CD14-positive monocyte (primary cell): ENCODE measurements at regions not wholly inside any gene's neighbourhood (a gene's known extent, or its start where the extent isn't known, plus 50 kb on each side); places are given as distances from the start of the nearest gene placed in this dataset.

Source experiments
- DNase-seq, 3 donors: peaks; one replicate each; pipeline ENCODE4 v3.0.0-alpha.2; 2011 to 2022
- H2AFZ ChIP-seq: 2 replicates; pipeline ENCODE4 v1.6.0; 2012; ENCODE audit warnings: mild to moderate bottlenecking, low read depth, low read length, inconsistent platforms; ENCODE audit not compliant: insufficient read depth, poor library complexity, severe bottlenecking
- H3K27ac ChIP-seq, 2 donors: 1 replicate in 1 of 2; 2 replicates in 1 of 2; pipeline ENCODE4 v1.5.1; 2012 to 2013; ENCODE audit warnings: low read length in 2 of 2, control low read depth in 1 of 2, inconsistent platforms in 1 of 2, low read depth in 1 of 2, mild to moderate bottlenecking in 1 of 2
- H3K27me3 ChIP-seq, 2 donors: one replicate each; pipeline versions ENCODE4 v1.6.0 to v1.6.1; 2011 to 2013; ENCODE audit warnings: low read length in 2 of 2; ENCODE audit not compliant: control insufficient read depth in 2 of 2, insufficient read depth in 2 of 2
- H3K36me3 ChIP-seq, 2 donors: replicated peaks in 1 of 2; 1 replicate in 1 of 2; 2 replicates in 1 of 2; pipeline versions ENCODE4 v1.5.1 to v1.6.1; 2012 to 2013; ENCODE audit warnings: low read length in 2 of 2, control low read depth in 1 of 2, inconsistent platforms in 1 of 2, mild to moderate bottlenecking in 1 of 2; ENCODE audit not compliant: insufficient read depth in 2 of 2, control insufficient read depth in 1 of 2
- H3K4me1 ChIP-seq, 2 donors: 1 replicate in 1 of 2; 2 replicates in 1 of 2; pipeline versions ENCODE4 v1.5.1 to v1.6.1; 2012 to 2013; ENCODE audit warnings: low read length in 2 of 2, control low read depth in 1 of 2, inconsistent platforms in 1 of 2, mild to moderate bottlenecking in 1 of 2, moderate library complexity in 1 of 2; ENCODE audit not compliant: insufficient read depth in 2 of 2, control insufficient read depth in 1 of 2
- H3K4me2 ChIP-seq: replicated peaks from 2 replicates; pipeline ENCODE3; 2012; ENCODE audit warnings: low read length, moderate library complexity, mild to moderate bottlenecking; ENCODE audit not compliant: poor library complexity, severe bottlenecking; ENCODE audit errors: extremely low read depth
- H3K4me3 ChIP-seq, 3 experiments: fragments of 200-600 bp in 1 of 3; sonication (generic) in 1 of 3; replicated peaks in 1 of 3; 1 replicate in 2 of 3; 2 replicates in 1 of 3; pipeline ENCODE4 v1.5.1; 2011 to 2013; ENCODE audit warnings: low read length in 3 of 3, mild to moderate bottlenecking in 3 of 3, control low read depth in 2 of 3, low read depth in 2 of 3, inconsistent platforms in 1 of 3, moderate library complexity in 1 of 3
- H3K79me2 ChIP-seq: 2 replicates; pipeline ENCODE4 v1.6.0; 2012; ENCODE audit warnings: mild to moderate bottlenecking, control low read depth, inconsistent platforms, low read length, moderate library complexity; ENCODE audit not compliant: insufficient read depth
- H3K9ac ChIP-seq: 2 replicates; pipeline ENCODE4 v1.6.0; 2017; ENCODE audit warnings: low read length, mild to moderate bottlenecking; ENCODE audit not compliant: insufficient read depth, poor library complexity, severe bottlenecking
- H3K9me3 ChIP-seq, 2 donors: replicated peaks in 1 of 2; 1 replicate in 1 of 2; 2 replicates in 1 of 2; pipeline versions ENCODE4 v1.5.1 to v1.6.1; 2012 to 2013; ENCODE audit warnings: low read length in 2 of 2, control low read depth in 1 of 2; ENCODE audit not compliant: control insufficient read depth in 1 of 2, insufficient read depth in 1 of 2
- H4K20me1 ChIP-seq: 2 replicates; pipeline ENCODE4 v1.6.0; 2012; ENCODE audit warnings: mild to moderate bottlenecking, low read length, control low read depth, moderate library complexity; ENCODE audit not compliant: insufficient read depth
- H3K27ac Mint-ChIP-seq, 7 donors: one replicate each; pipeline ENCODE4 v1.8.0; 2020; ENCODE audit warnings: mild to moderate bottlenecking in 7 of 7, mixed read lengths in 7 of 7, moderate library complexity in 6 of 7, inconsistent platforms in 2 of 7
- H3K27me3 Mint-ChIP-seq, 3 donors: one replicate each; pipeline ENCODE4 v1.8.0; 2021 to 2022; ENCODE audit warnings: low read depth in 3 of 3, mild to moderate bottlenecking in 3 of 3, mixed read lengths in 3 of 3, moderate library complexity in 3 of 3, inconsistent platforms in 1 of 3
- H3K36me3 Mint-ChIP-seq, 2 donors: one replicate each; pipeline ENCODE4 v1.8.0; 2020; ENCODE audit warnings: mixed read lengths in 2 of 2, inconsistent platforms in 1 of 2, mild to moderate bottlenecking in 1 of 2
- H3K4me1 Mint-ChIP-seq: one replicate; pipeline ENCODE4 v1.8.0; 2020; ENCODE audit warnings: mild to moderate bottlenecking, mixed read lengths
- H3K4me3 Mint-ChIP-seq, 2 donors: one replicate each; pipeline ENCODE4 v1.8.0; 2020; ENCODE audit warnings: mild to moderate bottlenecking in 2 of 2, mixed read lengths in 2 of 2, moderate library complexity in 1 of 2
- H3K9me3 Mint-ChIP-seq, 7 donors: one replicate each; pipeline ENCODE4 v1.8.0; 2020 to 2022; ENCODE audit warnings: mixed read lengths in 7 of 7, mild to moderate bottlenecking in 6 of 7, moderate library complexity in 6 of 7, inconsistent platforms in 2 of 7
- WGBS: methylation state at CpG from one replicate; pipeline ENCODE4 v1.1.5; 2013; ENCODE audit warnings: missing lambda C conversion rate; ENCODE audit not compliant: insufficient coverage; 5-methylcytosine and 5-hydroxymethylcytosine counted together
- intact Hi-C, 2 donors: fragments of 100-400 bp; cut with micrococcal nuclease; formaldehyde crosslinking; loops; one replicate each; pipeline versions ENCODE4 v1.15.0 to v1.15.1; 2023
- TF ChIP-seq, protein P1 (sequence below): fragments of 200-600 bp; IDR thresholded peaks from one replicate; pipeline ENCODE4 v1.8.0; 2022; ENCODE audit warnings: antibody characterized with exemption, mild to moderate bottlenecking

DNA sequence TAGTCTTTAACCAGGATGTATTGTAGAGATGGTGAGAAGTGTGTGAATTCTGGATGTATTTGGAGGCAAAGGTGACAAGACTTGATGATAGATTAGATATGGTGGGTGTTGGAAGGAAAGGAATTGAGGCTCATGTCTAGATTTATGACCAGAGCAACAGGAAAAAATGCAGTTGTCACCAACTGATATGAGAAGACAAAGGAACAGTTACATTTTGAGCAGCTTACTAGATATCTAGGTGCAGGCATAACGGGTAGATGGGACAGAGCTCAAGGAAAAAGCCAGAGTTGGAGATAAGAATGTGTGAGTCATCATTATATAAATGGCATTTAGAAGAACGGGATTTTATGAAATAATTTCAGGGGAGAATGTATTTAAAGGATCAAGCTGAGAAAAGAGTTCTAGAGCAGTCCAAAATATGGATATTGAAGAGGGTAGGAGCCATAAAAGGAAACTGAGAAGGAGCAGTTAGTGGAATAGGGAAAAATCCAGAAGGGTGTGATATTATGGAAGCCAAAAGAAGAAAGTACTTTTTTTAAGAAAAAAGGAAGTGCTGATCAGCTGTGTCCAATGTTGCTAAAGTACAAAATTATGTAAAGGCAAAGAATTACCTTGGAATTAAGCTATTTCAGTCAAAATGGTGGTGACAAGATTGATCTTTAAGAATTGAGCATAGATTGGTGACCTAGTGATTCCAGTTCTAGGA lies 262.5 kb downstream of the CGGBP1 start:
- Histone ChIP-seq H3K4me2 (peak overlapping the region; percentile 44), H3K9me3 (no peaks in the 10 kb centered on the region), H3K4me1 (peaks cover 41 to 51% of the 10 kb centered on the region in 2 donors), H2AFZ (no peak overlapping the region), H3K9ac (no peak overlapping the region), H3K27me3 (peaks cover 25 to 31% of the 10 kb centered on the region in 2 donors), H3K4me3 (peak overlapping the region in 1 of 3 experiments; percentile 49), H3K27ac (no peak overlapping the region), H4K20me1 (no peaks in the 10 kb centered on the region), H3K79me2 (no peaks in the 10 kb centered on the region), H3K36me3 (no peaks in the 10 kb centered on the region)
- peak in 1 of 3 donors; percentile 18 for DNase-seq
- Mint-ChIP-seq H3K27me3 (peaks cover 26 to 30% (median 27%) of the 10 kb centered on the region in 3 donors), H3K36me3 (peaks cover 6 to 11% of the 10 kb centered on the region in 2 donors), H3K27ac (peak overlapping the region in 3 of 7 donors; percentile 34 to 71 (median 51)), H3K4me3 (peak overlapping the region; percentile 6 to 39), H3K4me1 (peaks cover 61% of the 10 kb centered on the region), H3K9me3 (peaks cover 0 to 6% (median 0%) of the 10 kb centered on the region in 7 donors)
- WGBS = 0% methylated on average over 2 of the region's 2 CpGs
- intact Hi-C loops = loop anchor here in 1 of 2 donors (10.0 kb wide), 1 partner anchor 81 kb away; no protein-coding TSS in a partner anchor
- TF ChIP-seq, protein P1, sequence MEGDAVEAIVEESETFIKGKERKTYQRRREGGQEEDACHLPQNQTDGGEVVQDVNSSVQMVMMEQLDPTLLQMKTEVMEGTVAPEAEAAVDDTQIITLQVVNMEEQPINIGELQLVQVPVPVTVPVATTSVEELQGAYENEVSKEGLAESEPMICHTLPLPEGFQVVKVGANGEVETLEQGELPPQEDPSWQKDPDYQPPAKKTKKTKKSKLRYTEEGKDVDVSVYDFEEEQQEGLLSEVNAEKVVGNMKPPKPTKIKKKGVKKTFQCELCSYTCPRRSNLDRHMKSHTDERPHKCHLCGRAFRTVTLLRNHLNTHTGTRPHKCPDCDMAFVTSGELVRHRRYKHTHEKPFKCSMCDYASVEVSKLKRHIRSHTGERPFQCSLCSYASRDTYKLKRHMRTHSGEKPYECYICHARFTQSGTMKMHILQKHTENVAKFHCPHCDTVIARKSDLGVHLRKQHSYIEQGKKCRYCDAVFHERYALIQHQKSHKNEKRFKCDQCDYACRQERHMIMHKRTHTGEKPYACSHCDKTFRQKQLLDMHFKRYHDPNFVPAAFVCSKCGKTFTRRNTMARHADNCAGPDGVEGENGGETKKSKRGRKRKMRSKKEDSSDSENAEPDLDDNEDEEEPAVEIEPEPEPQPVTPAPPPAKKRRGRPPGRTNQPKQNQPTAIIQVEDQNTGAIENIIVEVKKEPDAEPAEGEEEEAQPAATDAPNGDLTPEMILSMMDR = no peak

DNA sequence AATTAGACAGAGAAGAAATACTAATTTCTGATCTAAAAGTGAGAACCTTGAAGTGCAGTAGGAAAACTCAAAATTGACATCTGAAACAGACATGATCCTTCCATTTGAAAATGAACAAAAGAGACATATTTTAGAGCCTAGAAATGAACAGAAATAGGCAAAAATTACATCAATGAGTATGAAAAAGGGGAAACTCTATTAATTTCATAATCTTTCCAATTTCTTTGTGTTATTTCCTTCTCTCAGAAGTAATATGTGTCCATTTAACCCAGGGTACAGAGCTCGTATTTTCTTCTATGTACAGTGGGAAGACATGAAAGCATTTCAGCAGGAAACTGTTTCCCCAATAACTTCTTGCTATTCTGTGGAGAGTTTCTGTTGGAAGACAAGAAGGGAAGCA lies 263.1 kb downstream of the CGGBP1 start:
- peaks cover 6 to 11% of the 10 kb centered on the region in 2 donors for H3K36me3 Mint-ChIP-seq
- H3K27ac ChIP-seq = no peak overlapping the region
- WGBS = no CpG with 5 or more reads among the region's 1 CpG
- peak overlapping the region in 1 of 2 donors; percentile 39 for H3K4me3 Mint-ChIP-seq
- peak in 1 of 3 donors; percentile 30 for DNase-seq
- H3K27me3 Mint-ChIP-seq = peaks cover 26 to 30% (median 27%) of the 10 kb centered on the region in 3 donors
- H3K4me2 ChIP-seq = peak overlapping the region; percentile 44
- TF ChIP-seq, protein P1 = no peak
- H3K79me2 ChIP-seq = no peaks in the 10 kb centered on the region
- H3K9me3 ChIP-seq = no peaks in the 10 kb centered on the region
- no peaks in the 10 kb centered on the region for H4K20me1 ChIP-seq
- peak overlapping the region in 2 of 7 donors; percentile 10 to 71 for H3K27ac Mint-ChIP-seq
- no peak overlapping the region for H2AFZ ChIP-seq
- peaks cover 0 to 6% (median 0%) of the 10 kb centered on the region in 7 donors for H3K9me3 Mint-ChIP-seq
- peaks cover 41 to 51% of the 10 kb centered on the region in 2 donors for H3K4me1 ChIP-seq
- H3K27me3 ChIP-seq = peaks cover 25 to 37% of the 10 kb centered on the region in 2 donors
- peak overlapping the region in 1 of 3 experiments; percentile 49 for H3K4me3 ChIP-seq
- H3K36me3 ChIP-seq = no peaks in the 10 kb centered on the region
- intact Hi-C loops = loop anchor here in 1 of 2 donors (10.0 kb wide), 1 partner anchor 81 kb away; no protein-coding TSS in a partner anchor
- no peak overlapping the region for H3K9ac ChIP-seq
- H3K4me1 Mint-ChIP-seq = peaks cover 64% of the 10 kb centered on the region
